ENCODE measurements at regions not wholly inside any gene's neighbourhood (a gene's known extent, or its start where the extent isn't known, plus 50 kb on each side); places are given as distances from the start of the nearest gene placed in this dataset.
A peak's percentile ranks its signal among the peaks of the same experiment; 100 is the strongest.

- no peak overlapping the region for H3K27ac ChIP-seq (ENCODE audit: low read depth in 1 of 2, low read length in 1 of 2)
- H3K36me3 ChIP-seq (ENCODE audit: control insufficient read depth in 2 of 2, insufficient read depth in 2 of 2, low read length in 1 of 2) = no peaks in the 10 kb centered on the region
- H3K27me3 ChIP-seq (ENCODE audit: control insufficient read depth in 2 of 2, insufficient read depth in 1 of 2, low read length in 1 of 2) = peaks cover 0 to 2% of the 10 kb centered on the region in 2 donors
- H3K9me3 ChIP-seq (ENCODE audit: control insufficient read depth in 2 of 2, insufficient read depth in 1 of 2, low read length in 1 of 2) = peaks cover 0 to 11% of the 10 kb centered on the region in 2 donors
- WGBS = over 99% methylated on average over 5 of the region's 5 CpGs
- H3K4me1 ChIP-seq (ENCODE audit: control insufficient read depth in 2 of 2, insufficient read depth in 2 of 2, low read length in 2 of 2) = peaks cover 16 to 64% of the 10 kb centered on the region in 2 donors
- H3K4me3 ChIP-seq (ENCODE audit: low read length in 2 of 2) = no peak overlapping the region
- DNase-seq (ENCODE audit: low read depth in 6 of 9, low spot score in 9 of 9) = no peak
These were observed 178.8 kb upstream of the HS6ST1 start for GRCh38 chr2:128497461-128497860.

GRCh38 chr2:128498086-128498485 lies 179.4 kb upstream of the HS6ST1 start:
- H3K4me1 ChIP-seq (ENCODE audit: control insufficient read depth in 2 of 2, insufficient read depth in 2 of 2, low read length in 2 of 2) = peaks cover 16 to 70% of the 10 kb centered on the region in 2 donors

DNA sequence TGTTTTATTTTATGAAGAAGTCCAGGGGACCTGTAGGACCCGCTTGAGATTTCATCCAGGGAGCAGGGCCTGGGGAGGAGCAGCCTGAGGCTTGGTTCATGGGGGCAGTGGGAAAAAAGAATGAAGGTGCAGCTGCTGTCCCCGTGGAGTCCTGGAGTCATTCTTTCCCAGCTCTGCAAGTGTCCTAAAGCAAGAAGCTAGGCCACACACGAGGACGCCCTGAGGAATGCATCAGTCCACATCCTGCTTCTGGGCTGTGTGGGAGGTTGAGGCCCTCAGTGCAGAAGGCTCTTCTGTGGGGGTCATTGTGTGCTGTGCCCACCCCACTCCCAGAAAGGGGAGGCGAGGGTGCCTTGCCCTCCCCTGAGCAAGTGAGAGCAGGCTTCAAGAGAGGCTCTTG lies 179.9 kb upstream of the HS6ST1 start:
- WGBS = 96% methylated on average over 5 of the region's 5 CpGs
- H3K27me3 ChIP-seq (ENCODE audit: control insufficient read depth in 2 of 2, insufficient read depth in 1 of 2, low read length in 1 of 2) = peaks cover 0 to 2% of the 10 kb centered on the region in 2 donors
- no peak overlapping the region for H3K4me3 ChIP-seq (ENCODE audit: low read length in 2 of 2)
- no peak for DNase-seq (ENCODE audit: low read depth in 6 of 9, low spot score in 9 of 9)
- H3K27ac ChIP-seq (ENCODE audit: low read depth in 1 of 2, low read length in 1 of 2) = no peak overlapping the region
- H3K4me1 ChIP-seq (ENCODE audit: control insufficient read depth in 2 of 2, insufficient read depth in 2 of 2, low read length in 2 of 2) = peaks cover 20 to 73% of the 10 kb centered on the region in 2 donors
- peaks cover 0 to 7% of the 10 kb centered on the region in 2 donors for H3K9me3 ChIP-seq (ENCODE audit: control insufficient read depth in 2 of 2, insufficient read depth in 1 of 2, low read length in 1 of 2)
- H3K36me3 ChIP-seq (ENCODE audit: control insufficient read depth in 2 of 2, insufficient read depth in 2 of 2, low read length in 1 of 2) = no peaks in the 10 kb centered on the region

More at GRCh38 chr2:128498086-128498485, 179.4 kb upstream of the HS6ST1 start:
- no peak overlapping the region for H3K4me3 ChIP-seq (ENCODE audit: low read length in 2 of 2)
- no peaks in the 10 kb centered on the region for H3K36me3 ChIP-seq (ENCODE audit: control insufficient read depth in 2 of 2, insufficient read depth in 2 of 2, low read length in 1 of 2)
- no peak for DNase-seq (ENCODE audit: low read depth in 6 of 9, low spot score in 9 of 9)
- peaks cover 0 to 2% of the 10 kb centered on the region in 2 donors for H3K27me3 ChIP-seq (ENCODE audit: control insufficient read depth in 2 of 2, insufficient read depth in 1 of 2, low read length in 1 of 2)
- no peak overlapping the region for H3K27ac ChIP-seq (ENCODE audit: low read depth in 1 of 2, low read length in 1 of 2)
- peaks cover 0 to 7% of the 10 kb centered on the region in 2 donors for H3K9me3 ChIP-seq (ENCODE audit: control insufficient read depth in 2 of 2, insufficient read depth in 1 of 2, low read length in 1 of 2)
- WGBS = 95% methylated on average over 8 of the region's 8 CpGs

GRCh38 chr2:128499367-128500137 lies 180.9 kb upstream of the HS6ST1 start:
- H3K9me3 ChIP-seq (ENCODE audit: control insufficient read depth in 2 of 2, insufficient read depth in 1 of 2, low read length in 1 of 2) = peaks cover 0 to 4% of the 10 kb centered on the region in 2 donors
- WGBS = 83% methylated on average over 17 of the region's 17 CpGs
- peaks cover 29 to 73% of the 10 kb centered on the region in 2 donors for H3K4me1 ChIP-seq (ENCODE audit: control insufficient read depth in 2 of 2, insufficient read depth in 2 of 2, low read length in 2 of 2)
- no peaks in the 10 kb centered on the region for H3K36me3 ChIP-seq (ENCODE audit: control insufficient read depth in 2 of 2, insufficient read depth in 2 of 2, low read length in 1 of 2)
- no peak for DNase-seq (ENCODE audit: low read depth in 6 of 9, low spot score in 9 of 9)
- no peak overlapping the region for H3K4me3 ChIP-seq (ENCODE audit: low read length in 2 of 2)
- peaks cover 0 to 2% of the 10 kb centered on the region in 2 donors for H3K27me3 ChIP-seq (ENCODE audit: control insufficient read depth in 2 of 2, insufficient read depth in 1 of 2, low read length in 1 of 2)
- H3K27ac ChIP-seq (ENCODE audit: low read depth in 1 of 2, low read length in 1 of 2) = peak overlapping the region in 1 of 2 donors; percentile 58

- H3K36me3 ChIP-seq (ENCODE audit: control insufficient read depth in 2 of 2, insufficient read depth in 2 of 2, low read length in 1 of 2) = no peaks in the 10 kb centered on the region
- peak in 4 of 9 donors; percentile 56 to 81 (median 62) for DNase-seq (ENCODE audit: low read depth in 6 of 9, low spot score in 9 of 9)
- 45% methylated on average over 10 of the region's 10 CpGs for WGBS
- H3K9me3 ChIP-seq (ENCODE audit: control insufficient read depth in 2 of 2, insufficient read depth in 1 of 2, low read length in 1 of 2) = peaks cover 0 to 4% of the 10 kb centered on the region in 2 donors
- peak overlapping the region in 1 of 2 donors; percentile 63 for H3K27ac ChIP-seq (ENCODE audit: low read depth in 1 of 2, low read length in 1 of 2)
- no peaks in the 10 kb centered on the region for H3K27me3 ChIP-seq (ENCODE audit: control insufficient read depth in 2 of 2, insufficient read depth in 1 of 2, low read length in 1 of 2)
- no peak overlapping the region for H3K4me3 ChIP-seq (ENCODE audit: low read length in 2 of 2)
- peaks cover 36 to 77% of the 10 kb centered on the region in 2 donors for H3K4me1 ChIP-seq (ENCODE audit: control insufficient read depth in 2 of 2, insufficient read depth in 2 of 2, low read length in 2 of 2)
These were observed 181.6 kb upstream of the HS6ST1 start for GRCh38 chr2:128500138-128500800.

GRCh38 chr2:128501006-128501690 lies 182.5 kb upstream of the HS6ST1 start:
- no peaks in the 10 kb centered on the region for H3K36me3 ChIP-seq (ENCODE audit: control insufficient read depth in 2 of 2, insufficient read depth in 2 of 2, low read length in 1 of 2)
- H3K27me3 ChIP-seq (ENCODE audit: control insufficient read depth in 2 of 2, insufficient read depth in 1 of 2, low read length in 1 of 2) = no peaks in the 10 kb centered on the region
- H3K27ac ChIP-seq (ENCODE audit: low read depth in 1 of 2, low read length in 1 of 2) = peak overlapping the region in 1 of 2 donors; percentile 72
- no peak overlapping the region for H3K4me3 ChIP-seq (ENCODE audit: low read length in 2 of 2)
- WGBS = 30% methylated on average over 12 of the region's 12 CpGs
- H3K9me3 ChIP-seq (ENCODE audit: control insufficient read depth in 2 of 2, insufficient read depth in 1 of 2, low read length in 1 of 2) = peaks cover 0 to 4% of the 10 kb centered on the region in 2 donors
- peak in 4 of 9 donors; percentile 50 to 82 (median 60) for DNase-seq (ENCODE audit: low read depth in 6 of 9, low spot score in 9 of 9)
- H3K4me1 ChIP-seq (ENCODE audit: control insufficient read depth in 2 of 2, insufficient read depth in 2 of 2, low read length in 2 of 2) = peaks cover 42 to 86% of the 10 kb centered on the region in 2 donors

- 93% methylated on average over 4 of the region's 4 CpGs for WGBS
- peaks cover 42 to 91% of the 10 kb centered on the region in 2 donors for H3K4me1 ChIP-seq (ENCODE audit: control insufficient read depth in 2 of 2, insufficient read depth in 2 of 2, low read length in 2 of 2)
- H3K9me3 ChIP-seq (ENCODE audit: control insufficient read depth in 2 of 2, insufficient read depth in 1 of 2, low read length in 1 of 2) = peaks cover 0 to 4% of the 10 kb centered on the region in 2 donors
- DNase-seq (ENCODE audit: low read depth in 6 of 9, low spot score in 9 of 9) = no peak
- H3K4me3 ChIP-seq (ENCODE audit: low read length in 2 of 2) = no peak overlapping the region
- H3K36me3 ChIP-seq (ENCODE audit: control insufficient read depth in 2 of 2, insufficient read depth in 2 of 2, low read length in 1 of 2) = no peaks in the 10 kb centered on the region
- H3K27ac ChIP-seq (ENCODE audit: low read depth in 1 of 2, low read length in 1 of 2) = peak overlapping the region in 1 of 2 donors; percentile 72
- no peaks in the 10 kb centered on the region for H3K27me3 ChIP-seq (ENCODE audit: control insufficient read depth in 2 of 2, insufficient read depth in 1 of 2, low read length in 1 of 2)
These were observed 183.0 kb upstream of the HS6ST1 start for GRCh38 chr2:128501700-128502099.

DNA sequence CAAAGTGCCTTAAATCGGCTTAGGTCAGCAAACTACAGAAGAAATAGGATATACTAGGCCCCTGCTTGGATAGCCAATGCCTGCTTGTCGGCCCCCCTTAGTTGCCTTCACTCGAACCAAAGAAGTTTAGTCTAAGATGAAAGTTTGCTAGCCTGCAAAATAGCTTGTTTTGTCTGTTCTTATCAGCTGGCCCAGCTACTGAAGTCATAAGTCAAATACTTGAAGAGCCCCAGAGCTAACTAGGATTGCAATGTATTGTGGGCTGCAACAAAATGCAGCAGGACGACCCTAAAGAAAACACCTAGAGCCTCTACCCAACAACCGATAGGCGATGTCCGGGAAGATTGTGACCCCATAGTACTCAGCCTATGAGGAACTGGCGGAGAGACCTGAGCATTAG lies 183.5 kb upstream of the HS6ST1 start:
- H3K4me1 ChIP-seq (ENCODE audit: control insufficient read depth in 2 of 2, insufficient read depth in 2 of 2, low read length in 2 of 2) = peaks cover 42 to 91% of the 10 kb centered on the region in 2 donors
- 95% methylated on average over 8 of the region's 8 CpGs for WGBS
- no peaks in the 10 kb centered on the region for H3K36me3 ChIP-seq (ENCODE audit: control insufficient read depth in 2 of 2, insufficient read depth in 2 of 2, low read length in 1 of 2)
- H3K27ac ChIP-seq (ENCODE audit: low read depth in 1 of 2, low read length in 1 of 2) = no peak overlapping the region
- no peak for DNase-seq (ENCODE audit: low read depth in 6 of 9, low spot score in 9 of 9)
- peaks cover 0 to 4% of the 10 kb centered on the region in 2 donors for H3K9me3 ChIP-seq (ENCODE audit: control insufficient read depth in 2 of 2, insufficient read depth in 1 of 2, low read length in 1 of 2)
- no peaks in the 10 kb centered on the region for H3K27me3 ChIP-seq (ENCODE audit: control insufficient read depth in 2 of 2, insufficient read depth in 1 of 2, low read length in 1 of 2)
- no peak overlapping the region for H3K4me3 ChIP-seq (ENCODE audit: low read length in 2 of 2)

Measured in thymus (tissue), 11 donors.